Right atrium auricular region (tissue), 2 donors: ENCODE measurements at regions not wholly inside any gene's neighbourhood (a gene's known extent, or its start where the extent isn't known, plus 50 kb on each side); places are given as distances from the start of the nearest gene placed in this dataset.

ENCODE experiments used
- DNase-seq: peaks from one replicate; pipeline ENCODE4 v3.0.0-alpha.2; 2019; ENCODE audit warnings: low spot score
- H3K27ac ChIP-seq, 2 donors: fragments of 200-600 bp; sonication (generic); 1 replicate in 1 of 2; 2 replicates in 1 of 2; pipeline ENCODE4 v1.5.1; 2016 to 2019
- H3K27me3 ChIP-seq, 2 donors: fragments of 200-600 bp; sonication (generic); one replicate each; pipeline versions ENCODE4 v1.5.1 to v1.6.0; 2017 to 2019
- H3K36me3 ChIP-seq: fragments of 200-600 bp; sonication (generic); one replicate; pipeline ENCODE4 v1.5.1; 2016
- H3K4me1 ChIP-seq, 2 donors: fragments of 200-600 bp; sonication (generic); one replicate each; pipeline versions ENCODE4 v1.5.1 to v1.6.0; 2017 to 2019
- H3K4me3 ChIP-seq, 2 donors: fragments of 200-600 bp; sonication (generic); 1 replicate in 1 of 2; 2 replicates in 1 of 2; pipeline ENCODE4 v1.5.1; 2017 to 2019; ENCODE audit warnings: mild to moderate bottlenecking in 1 of 2, moderate library complexity in 1 of 2
- H3K9me3 ChIP-seq, 2 donors: fragments of 200-600 bp; sonication (generic); one replicate each; pipeline ENCODE4 v1.5.1; 2019
- CTCF ChIP-seq, 2 donors: fragments of 200-600 bp; sonication (generic); IDR thresholded peaks; one replicate each; pipeline ENCODE4 v1.5.1; 2019; ENCODE audit warnings: antibody characterized with exemption in 2 of 2

GRCh38 chr13:38483623-38484022, 134.0 kb downstream of the UFM1 start:
- no peak overlapping the region for H3K4me3 ChIP-seq
- H3K27me3 ChIP-seq, result no peaks in the 10 kb centered on the region
- H3K36me3 ChIP-seq, result no peaks in the 10 kb centered on the region
- DNase-seq, result no peak
- no peaks in the 10 kb centered on the region for H3K4me1 ChIP-seq
- no peak overlapping the region for H3K27ac ChIP-seq
- no peaks in the 10 kb centered on the region for H3K9me3 ChIP-seq
- no peak for TF ChIP-seq CTCF (IDR thresholded peaks at IDR 0.05)

GRCh38 chr13:38490657-38491056, 141.0 kb downstream of the UFM1 start:
- Histone ChIP-seq H3K4me1 (no peaks in the 10 kb centered on the region), H3K4me3 (no peak overlapping the region), H3K27me3 (no peaks in the 10 kb centered on the region), H3K36me3 (no peaks in the 10 kb centered on the region), H3K9me3 (no peaks in the 10 kb centered on the region), H3K27ac (no peak overlapping the region)
- DNase-seq, result no peak
- TF ChIP-seq CTCF (IDR thresholded peaks at IDR 0.05), result no peak

- no peaks in the 10 kb centered on the region for H3K36me3 ChIP-seq
- no peaks in the 10 kb centered on the region for H3K27me3 ChIP-seq
- H3K9me3 ChIP-seq, result no peaks in the 10 kb centered on the region
- no peak for DNase-seq
- H3K4me1 ChIP-seq, result no peaks in the 10 kb centered on the region
- TF ChIP-seq CTCF (IDR thresholded peaks at IDR 0.05), result no peak
- no peak overlapping the region for H3K27ac ChIP-seq
- H3K4me3 ChIP-seq, result no peak overlapping the region
These were observed 144.8 kb downstream of the UFM1 start for GRCh38 chr13:38494445-38494844.

GRCh38 chr13:38496917-38497316, 147.3 kb downstream of the UFM1 start:
- TF ChIP-seq CTCF (IDR thresholded peaks at IDR 0.05), result no peak
- H3K4me1 ChIP-seq, result no peaks in the 10 kb centered on the region
- no peak overlapping the region for H3K4me3 ChIP-seq
- no peak overlapping the region for H3K27ac ChIP-seq
- no peaks in the 10 kb centered on the region for H3K9me3 ChIP-seq
- H3K36me3 ChIP-seq, result no peaks in the 10 kb centered on the region
- H3K27me3 ChIP-seq, result no peaks in the 10 kb centered on the region
- no peak for DNase-seq

- no peak for DNase-seq
- TF ChIP-seq CTCF (IDR thresholded peaks at IDR 0.05), result no peak
- H3K27me3 ChIP-seq, result no peaks in the 10 kb centered on the region
- H3K4me3 ChIP-seq, result no peak overlapping the region
- H3K36me3 ChIP-seq, result no peaks in the 10 kb centered on the region
- H3K4me1 ChIP-seq, result no peaks in the 10 kb centered on the region
- H3K27ac ChIP-seq, result no peak overlapping the region
- H3K9me3 ChIP-seq, result no peaks in the 10 kb centered on the region
These were observed 148.6 kb downstream of the UFM1 start for GRCh38 chr13:38498271-38498670.

GRCh38 chr13:38514575-38514974, 164.9 kb downstream of the UFM1 start:
- Histone ChIP-seq H3K4me3 (no peak overlapping the region), H3K4me1 (no peaks in the 10 kb centered on the region), H3K9me3 (no peaks in the 10 kb centered on the region), H3K27ac (no peak overlapping the region), H3K27me3 (no peaks in the 10 kb centered on the region), H3K36me3 (no peaks in the 10 kb centered on the region)
- no peak for DNase-seq
- TF ChIP-seq CTCF (IDR thresholded peaks at IDR 0.05), result no peak
